ENCODE measurements at regions not wholly inside any gene's neighbourhood (a gene's known extent, or its start where the extent isn't known, plus 50 kb on each side); places are given as distances from the start of the nearest gene placed in this dataset.

- TF ChIP-seq CTCF (IDR thresholded peaks at IDR 0.05; ENCODE audit: low read length) (no peak), EZH2 (IDR thresholded peaks at IDR 0.05; ENCODE audit: borderline replicate concordance, low read length) (no peak)
These were observed 59.0 kb upstream of the NUDT12 start for GRCh38 chr5:103621548-103621930.
